Astrocyte of the spinal cord (primary cell): ENCODE measurements at regions not wholly inside any gene's neighbourhood (a gene's known extent, or its start where the extent isn't known, plus 50 kb on each side); places are given as distances from the start of the nearest gene placed in this dataset.

Source experiments
- DNase-seq: peaks from one replicate; pipeline ENCODE4 v3.0.0; 2011; ENCODE audit warnings: low read depth, low spot score
- H3K4me3 ChIP-seq: 2 replicates; pipeline ENCODE4 v1.5.1; 2011; ENCODE audit warnings: low read depth, mild to moderate bottlenecking, low read length, moderate library complexity
- CTCF ChIP-seq: IDR thresholded peaks from 2 replicates; pipeline ENCODE4 v1.5.1; 2012; ENCODE audit warnings: low read depth, mild to moderate bottlenecking, low read length, inconsistent platforms
- in situ Hi-C: cut with HindIII; loops from 2 replicates; pipeline ENCODE4 v1.10.0; 2017; ENCODE audit warnings: low sequenced_read_pairs

DNA sequence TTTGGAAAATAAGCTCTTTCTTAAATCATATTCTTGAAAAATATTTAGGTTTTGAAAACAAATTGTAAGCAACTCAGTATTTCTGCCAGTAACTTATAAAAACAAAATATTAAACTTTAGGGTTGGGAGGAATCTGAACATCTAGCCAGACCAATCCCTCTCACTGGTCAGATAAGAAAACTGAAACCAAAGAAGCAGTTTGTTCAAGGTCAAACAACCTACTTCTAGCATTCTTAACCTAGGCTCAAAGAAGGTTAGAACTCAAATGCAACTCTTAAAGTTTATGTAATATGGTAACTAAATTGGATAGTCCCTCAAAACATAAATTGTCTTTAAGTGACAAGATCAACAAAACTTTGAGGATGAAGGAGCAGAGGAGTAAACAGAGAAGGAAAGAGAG is 374.9 kb upstream of the TNC start:
- no peak overlapping the region for H3K4me3 ChIP-seq
- in situ Hi-C loops: no loop called here
- no peak for TF ChIP-seq CTCF
- DNase-seq: no peak

GRCh38 chr9:115494393-115494792 is 376.4 kb upstream of the TNC start:
- in situ Hi-C loops: no loop called here
- TF ChIP-seq CTCF: no peak
- DNase-seq: no peak
- H3K4me3 ChIP-seq: no peak overlapping the region

- in situ Hi-C loops: no loop called here
- H3K4me3 ChIP-seq: no peak overlapping the region
Measured at GRCh38 chr9:115495052-115495635, 377.2 kb upstream of the TNC start.

GRCh38 chr9:115495836-115496235 is 377.9 kb upstream of the TNC start:
- DNase-seq: no peak
- no peak for TF ChIP-seq CTCF
- in situ Hi-C loops: no loop called here
- H3K4me3 ChIP-seq: no peak overlapping the region

More at GRCh38 chr9:115495052-115495635, 377.2 kb upstream of the TNC start:
- DNase-seq: no peak
- no peak for TF ChIP-seq CTCF

- no peak for TF ChIP-seq CTCF
- in situ Hi-C loops: no loop called here
- DNase-seq: no peak
- no peak overlapping the region for H3K4me3 ChIP-seq
Measured at GRCh38 chr9:115498303-115498702, 380.3 kb upstream of the TNC start.

- in situ Hi-C loops: no loop called here
Measured at GRCh38 chr9:115507148-115507547, 389.2 kb upstream of the TNC start.

More at GRCh38 chr9:115507148-115507547, 389.2 kb upstream of the TNC start:
- no peak overlapping the region for H3K4me3 ChIP-seq
- TF ChIP-seq CTCF: no peak
- DNase-seq: no peak
